ENCODE measurements at regions not wholly inside any gene's neighbourhood (a gene's known extent, or its start where the extent isn't known, plus 50 kb on each side); places are given as distances from the start of the nearest gene placed in this dataset.

DNA sequence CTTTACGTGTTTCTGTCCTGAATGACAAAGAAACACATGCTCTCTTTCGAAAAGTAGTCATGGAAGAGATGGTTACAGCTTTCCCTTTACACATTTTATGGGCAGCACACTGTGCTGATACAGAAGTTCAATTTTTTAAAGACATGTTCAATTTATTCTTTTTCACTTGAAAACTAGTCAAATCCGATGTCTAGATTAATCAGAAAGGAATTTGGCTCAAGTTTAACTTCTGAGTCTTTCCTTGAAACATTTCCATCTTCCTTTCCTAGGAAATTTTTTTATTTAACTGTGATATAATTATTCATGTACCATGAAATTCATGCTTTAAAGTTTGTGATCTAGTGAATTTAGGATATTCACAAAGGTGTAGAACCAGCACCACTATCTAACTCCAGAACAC, 360.1 kb downstream of the TNS3 start:
- no peak for DNase-seq

DNA sequence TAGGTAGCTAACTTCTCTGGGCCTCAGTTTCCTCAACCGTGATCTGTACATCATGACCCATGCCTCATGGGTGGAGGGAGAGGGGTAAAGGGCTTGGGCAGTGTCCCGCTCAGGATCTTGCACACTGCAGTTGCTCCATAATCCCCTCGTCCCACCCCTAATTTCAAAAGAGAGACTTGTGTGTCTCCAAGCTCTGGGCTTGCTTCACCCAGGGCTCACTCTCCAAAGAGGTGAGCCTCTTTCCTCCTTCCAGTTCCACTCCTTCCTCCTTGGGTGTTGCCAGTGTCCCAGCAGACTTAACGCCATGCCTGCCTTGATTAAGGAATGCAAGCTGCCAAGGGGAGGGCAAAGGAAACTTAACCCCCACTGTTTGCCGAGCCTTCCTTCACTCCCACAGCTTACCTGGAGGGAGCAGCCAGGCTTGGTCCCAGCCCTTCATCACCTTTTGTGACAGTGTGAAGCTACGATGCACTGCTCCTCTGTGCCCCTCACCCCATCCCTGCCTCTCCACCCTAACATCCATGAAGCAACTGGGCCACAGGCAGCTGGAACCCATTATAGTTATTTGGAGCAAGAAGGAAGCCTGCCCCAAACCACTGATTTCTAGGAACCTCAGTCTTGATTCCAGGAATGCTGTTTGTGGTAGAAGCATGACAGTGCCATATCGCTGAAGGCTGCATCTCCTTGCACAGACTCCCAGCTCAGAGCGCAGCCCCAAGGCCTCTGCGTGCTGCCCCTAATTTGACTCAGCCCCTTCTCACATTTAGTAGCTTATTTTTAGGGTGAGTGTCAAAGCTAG, 363.3 kb downstream of the TNS3 start:
- DNase-seq: no peak

- DNase-seq: no peak
Observed at GRCh38 chr7:47217570-47218360, 364.1 kb downstream of the TNS3 start.

DNA sequence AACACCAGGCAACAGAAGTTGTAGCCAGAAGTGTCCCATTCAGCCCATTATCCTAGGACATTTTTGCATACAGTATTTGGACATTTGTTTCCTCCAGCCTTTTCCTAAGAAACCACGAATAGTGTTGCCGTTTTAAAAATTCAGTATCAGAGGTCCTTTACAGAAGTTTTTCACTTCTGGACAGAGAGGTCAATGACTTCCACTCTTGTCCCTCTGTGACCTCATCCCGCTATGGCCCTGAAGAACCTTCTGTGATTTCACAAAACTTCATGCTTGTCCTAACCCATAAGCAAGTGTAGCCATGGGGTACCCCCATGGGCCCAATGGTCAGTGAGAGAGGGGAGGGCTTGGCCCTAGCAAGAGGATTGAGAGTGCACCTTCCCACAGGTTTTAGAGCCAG, 364.8 kb downstream of the TNS3 start:
- DNase-seq: no peak

DNA sequence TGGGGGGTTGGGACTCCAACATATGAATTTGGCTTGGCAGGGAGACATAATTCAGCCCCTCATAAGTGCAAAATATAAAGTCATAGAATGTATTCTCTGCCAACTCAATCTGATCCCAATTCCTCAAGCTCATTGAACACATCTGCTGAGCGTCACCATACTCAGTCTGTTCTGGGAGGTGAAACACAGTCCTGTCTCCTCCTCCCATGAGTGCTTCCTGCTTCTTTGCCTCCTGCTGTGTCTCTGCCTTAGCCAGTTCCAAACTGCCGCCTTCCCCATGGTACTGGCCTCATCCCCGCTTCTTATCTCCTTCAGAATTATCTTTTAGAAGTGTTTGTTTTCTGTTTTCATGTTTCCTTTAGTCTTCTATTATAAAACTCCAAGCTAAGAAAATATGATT, 365.5 kb downstream of the TNS3 start:
- DNase-seq: no peak

DNA sequence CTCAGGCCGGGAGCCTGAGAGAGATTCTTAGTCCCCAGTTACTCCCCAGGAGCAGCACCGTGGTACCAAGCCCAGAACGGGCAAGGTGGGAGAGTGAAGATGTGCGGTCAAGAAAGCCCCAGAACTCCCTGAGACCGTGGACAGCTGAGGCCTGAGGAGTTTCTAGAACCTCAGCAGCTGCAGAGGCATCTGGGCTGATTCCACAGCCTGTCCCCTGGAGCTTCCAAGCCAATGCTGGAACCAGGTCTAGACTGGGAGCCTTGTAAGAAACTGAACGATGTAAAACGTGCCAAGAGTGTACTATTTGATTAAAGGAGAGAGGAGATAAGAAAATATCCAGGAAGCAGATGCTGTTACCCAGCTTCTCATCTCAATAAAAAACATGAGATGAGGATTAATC, 366.3 kb downstream of the TNS3 start:
- DNase-seq: no peak

- no peak for DNase-seq
Observed at GRCh38 chr7:47215049-47215448, 366.9 kb downstream of the TNS3 start.

DNA sequence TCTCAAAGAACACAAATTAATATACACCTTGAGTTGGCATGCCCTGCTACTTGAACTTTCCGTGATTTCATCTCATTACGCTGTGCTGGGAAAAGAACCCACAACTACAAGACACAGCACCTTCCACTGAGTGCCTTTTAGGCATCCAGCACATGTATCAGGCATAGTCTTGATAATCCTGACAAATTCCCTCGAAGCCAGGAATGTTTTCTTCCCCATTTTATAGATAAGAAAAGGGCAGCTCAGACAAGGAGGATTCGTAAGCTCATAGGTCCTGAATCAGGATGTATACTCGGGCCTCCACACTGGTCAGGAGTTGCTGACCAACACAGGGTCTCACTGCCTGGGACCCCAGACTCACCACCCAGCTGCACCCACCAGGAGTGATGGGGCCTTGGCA, 368.6 kb downstream of the TNS3 start:
- no peak for DNase-seq

- DNase-seq: no peak
Observed at GRCh38 chr7:47211519-47211973, 370.4 kb downstream of the TNS3 start.

GRCh38 chr7:47210281-47210854, 371.5 kb downstream of the TNS3 start:
- DNase-seq: no peak

GRCh38 chr7:47207956-47208355, 374.0 kb downstream of the TNS3 start:
- no peak for DNase-seq

DNA sequence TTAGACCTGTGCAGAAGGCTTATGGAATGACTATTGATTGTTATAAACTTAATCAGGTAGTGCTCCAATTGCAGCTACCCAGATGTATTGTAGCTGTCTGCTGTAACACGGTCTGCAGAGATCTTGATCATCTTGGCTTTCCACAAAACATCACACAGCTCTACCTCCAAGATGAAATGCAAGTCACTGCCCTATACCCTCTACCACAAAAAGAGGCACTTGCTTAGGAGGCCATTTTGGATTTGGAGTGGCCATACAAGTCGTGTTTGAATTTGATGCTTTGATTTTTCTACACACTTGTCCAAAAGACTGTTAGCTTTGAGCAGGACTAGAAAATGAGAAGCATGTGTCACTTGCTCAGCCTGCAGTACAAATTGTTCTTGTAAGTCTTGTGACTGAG, 377.2 kb downstream of the TNS3 start:
- no peak for DNase-seq

- DNase-seq: no peak
Observed at GRCh38 chr7:47202146-47202783, 379.6 kb downstream of the TNS3 start.

DNA sequence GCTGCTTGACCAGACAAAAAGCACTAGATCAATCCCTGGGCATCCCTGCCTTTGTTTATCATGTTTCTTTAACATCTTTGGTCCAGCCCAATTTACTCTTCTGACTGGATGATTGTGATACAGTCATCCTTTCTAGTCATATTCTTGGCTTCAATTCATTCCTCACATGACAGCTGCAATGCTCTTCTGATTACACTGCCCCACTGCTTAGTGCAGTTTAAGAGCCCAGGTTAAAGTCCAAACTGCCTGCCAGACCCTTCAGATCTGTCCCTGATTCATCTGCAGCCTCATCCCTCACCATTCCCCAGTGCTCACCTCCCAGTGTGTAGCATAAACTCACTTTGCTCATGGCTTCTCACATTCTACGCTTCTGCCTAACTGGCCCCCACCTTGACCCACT, 383.8 kb downstream of the TNS3 start:
- no peak for DNase-seq

GRCh38 chr7:47197486-47197885, 384.4 kb downstream of the TNS3 start:
- no peak for DNase-seq

- DNase-seq: no peak
Observed at GRCh38 chr7:47196737-47197136, 385.2 kb downstream of the TNS3 start.

DNA sequence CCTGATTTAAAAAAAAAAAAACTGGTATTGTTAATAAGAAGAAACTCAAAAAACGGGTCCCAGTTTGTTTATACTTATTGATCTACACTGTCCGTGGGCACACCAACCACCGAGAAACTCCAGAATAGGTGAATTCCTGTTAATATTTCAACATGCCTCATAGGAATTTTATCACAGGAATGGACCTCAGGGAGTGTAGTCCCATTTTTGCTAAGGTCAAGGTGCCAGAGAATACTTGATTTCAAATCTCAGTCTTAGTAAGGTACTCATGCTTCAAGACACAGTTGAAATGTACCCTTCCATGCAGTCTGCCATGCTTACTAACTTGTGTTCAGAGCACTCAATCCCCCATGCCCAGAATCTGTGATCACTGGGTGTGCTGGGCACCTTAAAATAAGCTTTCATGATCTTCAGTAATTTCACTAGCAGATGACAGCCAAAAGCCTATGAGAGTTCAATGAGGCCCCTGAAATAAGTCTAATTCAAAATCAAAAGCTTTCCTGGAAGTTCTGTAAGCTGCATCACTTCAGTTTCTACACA, 385.7 kb downstream of the TNS3 start:
- DNase-seq: no peak

GRCh38 chr7:47195641-47196040, 386.3 kb downstream of the TNS3 start:
- DNase-seq: no peak

GRCh38 chr7:47194516-47195057, 387.3 kb downstream of the TNS3 start:
- DNase-seq: no peak

DNA sequence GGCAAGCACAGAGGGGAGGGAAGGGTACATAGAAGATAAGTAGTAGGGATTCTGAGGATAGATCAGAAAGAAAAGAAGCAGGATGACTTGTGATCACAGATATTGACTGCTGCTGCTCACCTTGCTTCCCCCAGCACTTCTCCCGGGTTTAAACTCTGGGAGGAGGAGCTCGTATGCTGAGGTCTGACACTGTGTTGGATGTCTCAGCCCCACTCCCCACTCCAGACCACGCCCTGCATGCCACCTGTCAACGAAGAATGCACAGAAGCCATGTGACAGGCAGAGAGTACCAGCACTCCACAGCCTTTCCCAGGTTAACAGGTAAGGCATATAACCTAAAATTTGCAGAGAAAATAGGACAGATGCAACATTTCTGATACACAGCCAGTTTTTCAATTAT, 388.9 kb downstream of the TNS3 start:
- no peak for DNase-seq

DNA sequence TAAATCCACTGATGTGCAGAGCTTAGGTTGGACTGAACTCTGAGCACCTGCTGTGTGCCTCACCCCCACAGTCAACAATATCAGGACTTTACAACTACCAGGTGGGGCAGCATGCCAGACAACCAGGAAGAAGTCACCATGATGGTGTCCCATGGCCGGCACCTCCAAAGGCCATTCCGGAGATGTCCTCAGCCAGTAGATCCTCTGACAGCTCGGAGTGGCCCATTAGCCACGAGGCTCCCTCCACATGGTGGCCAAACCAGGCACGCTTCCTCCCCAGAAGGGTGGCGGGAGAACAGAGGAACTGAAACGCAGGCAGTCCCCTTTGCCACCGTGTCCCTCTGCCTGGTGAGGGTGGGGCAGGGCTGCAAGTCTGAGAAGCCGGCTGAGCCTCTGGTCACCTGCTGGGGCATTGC, 390.0 kb downstream of the TNS3 start:
- no peak for DNase-seq

- no peak for DNase-seq
Observed at GRCh38 chr7:47191316-47191715, 390.6 kb downstream of the TNS3 start.

DNA sequence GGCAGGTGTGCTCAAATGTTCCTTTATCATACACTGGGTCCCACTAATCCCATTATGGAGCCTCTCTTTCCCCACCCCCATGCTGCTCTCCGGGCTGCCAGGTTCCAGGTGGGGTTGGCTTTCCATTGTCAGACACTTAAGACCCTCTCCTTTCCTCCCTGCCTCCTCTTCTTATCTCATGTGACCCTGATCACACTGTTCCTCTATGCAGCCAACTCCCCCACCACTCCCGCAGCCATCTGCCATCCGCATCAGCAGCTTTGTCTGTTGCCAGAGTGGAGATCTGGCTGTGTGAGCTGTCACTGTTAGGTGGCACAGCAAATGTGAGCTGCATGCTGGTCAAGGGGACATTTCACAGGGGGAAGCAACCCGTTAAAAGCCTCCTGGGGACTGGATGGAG, 391.4 kb downstream of the TNS3 start:
- DNase-seq: no peak
